ENCODE measurements at regions not wholly inside any gene's neighbourhood (a gene's known extent, or its start where the extent isn't known, plus 50 kb on each side); places are given as distances from the start of the nearest gene placed in this dataset.

GRCh38 chr11:19349340-19350025 lies 108.7 kb upstream of the E2F8 start:
- no peak overlapping the region for H3K9ac ChIP-seq (ENCODE audit: low read depth in 1 of 2, low read length in 2 of 2)
- no peak overlapping the region for H3K27ac ChIP-seq (ENCODE audit: low read depth in 2 of 2, low read length in 2 of 2)
- H3K27me3 ChIP-seq (ENCODE audit: control insufficient read depth in 2 of 2, insufficient read depth in 2 of 2, low read length in 2 of 2) = peaks cover 31 to 39% of the 10 kb centered on the region in 2 donors
- no peaks in the 10 kb centered on the region for H3K9me3 ChIP-seq (ENCODE audit: control insufficient read depth in 2 of 2, low read length in 2 of 2)
- H3K4me1 ChIP-seq (ENCODE audit: control insufficient read depth in 2 of 2, insufficient read depth in 2 of 2, low read length in 2 of 2) = no peaks in the 10 kb centered on the region
- H3K36me3 ChIP-seq (ENCODE audit: control insufficient read depth in 2 of 2, insufficient read depth in 2 of 2, low read length in 2 of 2) = no peaks in the 10 kb centered on the region
- H3K4me3 ChIP-seq (ENCODE audit: low read length in 2 of 2) = no peak overlapping the region

- Histone ChIP-seq H3K27me3 (ENCODE audit: control insufficient read depth in 2 of 2, insufficient read depth in 2 of 2, low read length in 2 of 2) (peaks cover 42 to 48% of the 10 kb centered on the region in 2 donors), H3K9me3 (ENCODE audit: control insufficient read depth in 2 of 2, low read length in 2 of 2) (no peaks in the 10 kb centered on the region), H3K36me3 (ENCODE audit: control insufficient read depth in 2 of 2, insufficient read depth in 2 of 2, low read length in 2 of 2) (no peaks in the 10 kb centered on the region), H3K9ac (ENCODE audit: low read depth in 1 of 2, low read length in 2 of 2) (no peak overlapping the region), H3K27ac (ENCODE audit: low read depth in 2 of 2, low read length in 2 of 2) (no peak overlapping the region), H3K4me1 (ENCODE audit: control insufficient read depth in 2 of 2, insufficient read depth in 2 of 2, low read length in 2 of 2) (no peaks in the 10 kb centered on the region), H3K4me3 (ENCODE audit: low read length in 2 of 2) (no peak overlapping the region)
Measured at GRCh38 chr11:19347911-19348310, 107.2 kb upstream of the E2F8 start.

GRCh38 chr11:19345848-19346681 lies 105.3 kb upstream of the E2F8 start:
- peaks cover 42 to 48% of the 10 kb centered on the region in 2 donors for H3K27me3 ChIP-seq (ENCODE audit: control insufficient read depth in 2 of 2, insufficient read depth in 2 of 2, low read length in 2 of 2)
- H3K36me3 ChIP-seq (ENCODE audit: control insufficient read depth in 2 of 2, insufficient read depth in 2 of 2, low read length in 2 of 2) = no peaks in the 10 kb centered on the region
- peak overlapping the region; percentile 25 to 66 for H3K4me3 ChIP-seq (ENCODE audit: low read length in 2 of 2)
- H3K27ac ChIP-seq (ENCODE audit: low read depth in 2 of 2, low read length in 2 of 2) = no peak overlapping the region
- H3K9ac ChIP-seq (ENCODE audit: low read depth in 1 of 2, low read length in 2 of 2) = no peak overlapping the region
- H3K4me1 ChIP-seq (ENCODE audit: control insufficient read depth in 2 of 2, insufficient read depth in 2 of 2, low read length in 2 of 2) = no peaks in the 10 kb centered on the region
- H3K9me3 ChIP-seq (ENCODE audit: control insufficient read depth in 2 of 2, low read length in 2 of 2) = no peaks in the 10 kb centered on the region

GRCh38 chr11:19345519-19345847 lies 104.7 kb upstream of the E2F8 start:
- Histone ChIP-seq H3K27ac (ENCODE audit: low read depth in 2 of 2, low read length in 2 of 2) (no peak overlapping the region), H3K9ac (ENCODE audit: low read depth in 1 of 2, low read length in 2 of 2) (no peak overlapping the region), H3K4me3 (ENCODE audit: low read length in 2 of 2) (peak overlapping the region; percentile 25 to 66), H3K36me3 (ENCODE audit: control insufficient read depth in 2 of 2, insufficient read depth in 2 of 2, low read length in 2 of 2) (no peaks in the 10 kb centered on the region), H3K27me3 (ENCODE audit: control insufficient read depth in 2 of 2, insufficient read depth in 2 of 2, low read length in 2 of 2) (peaks cover 42 to 46% of the 10 kb centered on the region in 2 donors), H3K9me3 (ENCODE audit: control insufficient read depth in 2 of 2, low read length in 2 of 2) (no peaks in the 10 kb centered on the region), H3K4me1 (ENCODE audit: control insufficient read depth in 2 of 2, insufficient read depth in 2 of 2, low read length in 2 of 2) (no peaks in the 10 kb centered on the region)

GRCh38 chr11:19344661-19345518 lies 104.1 kb upstream of the E2F8 start:
- Histone ChIP-seq H3K27me3 (ENCODE audit: control insufficient read depth in 2 of 2, insufficient read depth in 2 of 2, low read length in 2 of 2) (peaks cover 41 to 45% of the 10 kb centered on the region in 2 donors), H3K9me3 (ENCODE audit: control insufficient read depth in 2 of 2, low read length in 2 of 2) (no peaks in the 10 kb centered on the region), H3K4me1 (ENCODE audit: control insufficient read depth in 2 of 2, insufficient read depth in 2 of 2, low read length in 2 of 2) (no peaks in the 10 kb centered on the region), H3K9ac (ENCODE audit: low read depth in 1 of 2, low read length in 2 of 2) (no peak overlapping the region), H3K27ac (ENCODE audit: low read depth in 2 of 2, low read length in 2 of 2) (no peak overlapping the region), H3K36me3 (ENCODE audit: control insufficient read depth in 2 of 2, insufficient read depth in 2 of 2, low read length in 2 of 2) (no peaks in the 10 kb centered on the region), H3K4me3 (ENCODE audit: low read length in 2 of 2) (peak overlapping the region in 1 of 2 donors; percentile 13)

- Histone ChIP-seq H3K9me3 (ENCODE audit: control insufficient read depth in 2 of 2, low read length in 2 of 2) (no peaks in the 10 kb centered on the region), H3K36me3 (ENCODE audit: control insufficient read depth in 2 of 2, insufficient read depth in 2 of 2, low read length in 2 of 2) (no peaks in the 10 kb centered on the region), H3K4me1 (ENCODE audit: control insufficient read depth in 2 of 2, insufficient read depth in 2 of 2, low read length in 2 of 2) (no peaks in the 10 kb centered on the region), H3K27me3 (ENCODE audit: control insufficient read depth in 2 of 2, insufficient read depth in 2 of 2, low read length in 2 of 2) (peaks cover 30 to 36% of the 10 kb centered on the region in 2 donors), H3K4me3 (ENCODE audit: low read length in 2 of 2) (no peak overlapping the region), H3K9ac (ENCODE audit: low read depth in 1 of 2, low read length in 2 of 2) (no peak overlapping the region), H3K27ac (ENCODE audit: low read depth in 2 of 2, low read length in 2 of 2) (no peak overlapping the region)
Measured at GRCh38 chr11:19342036-19342435, 101.3 kb upstream of the E2F8 start.

GRCh38 chr11:19338375-19338774 lies 97.6 kb upstream of the E2F8 start:
- H3K27me3 ChIP-seq (ENCODE audit: control insufficient read depth in 2 of 2, insufficient read depth in 2 of 2, low read length in 2 of 2) = peaks cover 2 to 11% of the 10 kb centered on the region in 2 donors
- H3K4me1 ChIP-seq (ENCODE audit: control insufficient read depth in 2 of 2, insufficient read depth in 2 of 2, low read length in 2 of 2) = no peaks in the 10 kb centered on the region
- H3K9me3 ChIP-seq (ENCODE audit: control insufficient read depth in 2 of 2, low read length in 2 of 2) = no peaks in the 10 kb centered on the region
- no peaks in the 10 kb centered on the region for H3K36me3 ChIP-seq (ENCODE audit: control insufficient read depth in 2 of 2, insufficient read depth in 2 of 2, low read length in 2 of 2)
- no peak overlapping the region for H3K27ac ChIP-seq (ENCODE audit: low read depth in 2 of 2, low read length in 2 of 2)
- H3K9ac ChIP-seq (ENCODE audit: low read depth in 1 of 2, low read length in 2 of 2) = no peak overlapping the region
- H3K4me3 ChIP-seq (ENCODE audit: low read length in 2 of 2) = no peak overlapping the region

GRCh38 chr11:19337779-19338178 lies 97.0 kb upstream of the E2F8 start:
- peaks cover 0 to 11% of the 10 kb centered on the region in 2 donors for H3K27me3 ChIP-seq (ENCODE audit: control insufficient read depth in 2 of 2, insufficient read depth in 2 of 2, low read length in 2 of 2)
- H3K4me1 ChIP-seq (ENCODE audit: control insufficient read depth in 2 of 2, insufficient read depth in 2 of 2, low read length in 2 of 2) = no peaks in the 10 kb centered on the region
- no peak overlapping the region for H3K9ac ChIP-seq (ENCODE audit: low read depth in 1 of 2, low read length in 2 of 2)
- no peak overlapping the region for H3K27ac ChIP-seq (ENCODE audit: low read depth in 2 of 2, low read length in 2 of 2)
- no peak overlapping the region for H3K4me3 ChIP-seq (ENCODE audit: low read length in 2 of 2)
- H3K36me3 ChIP-seq (ENCODE audit: control insufficient read depth in 2 of 2, insufficient read depth in 2 of 2, low read length in 2 of 2) = no peaks in the 10 kb centered on the region
- no peaks in the 10 kb centered on the region for H3K9me3 ChIP-seq (ENCODE audit: control insufficient read depth in 2 of 2, low read length in 2 of 2)

GRCh38 chr11:19336331-19336730 lies 95.6 kb upstream of the E2F8 start:
- Histone ChIP-seq H3K4me1 (ENCODE audit: control insufficient read depth in 2 of 2, insufficient read depth in 2 of 2, low read length in 2 of 2) (no peaks in the 10 kb centered on the region), H3K27me3 (ENCODE audit: control insufficient read depth in 2 of 2, insufficient read depth in 2 of 2, low read length in 2 of 2) (peaks cover 2 to 11% of the 10 kb centered on the region in 2 donors), H3K9ac (ENCODE audit: low read depth in 1 of 2, low read length in 2 of 2) (no peak overlapping the region), H3K27ac (ENCODE audit: low read depth in 2 of 2, low read length in 2 of 2) (no peak overlapping the region), H3K36me3 (ENCODE audit: control insufficient read depth in 2 of 2, insufficient read depth in 2 of 2, low read length in 2 of 2) (no peaks in the 10 kb centered on the region), H3K9me3 (ENCODE audit: control insufficient read depth in 2 of 2, low read length in 2 of 2) (no peaks in the 10 kb centered on the region), H3K4me3 (ENCODE audit: low read length in 2 of 2) (no peak overlapping the region)

GRCh38 chr11:19332476-19332875 lies 91.7 kb upstream of the E2F8 start:
- H3K36me3 ChIP-seq (ENCODE audit: control insufficient read depth in 2 of 2, insufficient read depth in 2 of 2, low read length in 2 of 2) = no peaks in the 10 kb centered on the region
- no peaks in the 10 kb centered on the region for H3K4me1 ChIP-seq (ENCODE audit: control insufficient read depth in 2 of 2, insufficient read depth in 2 of 2, low read length in 2 of 2)
- peaks cover 2% of the 10 kb centered on the region in 2 donors for H3K27me3 ChIP-seq (ENCODE audit: control insufficient read depth in 2 of 2, insufficient read depth in 2 of 2, low read length in 2 of 2)
- H3K9me3 ChIP-seq (ENCODE audit: control insufficient read depth in 2 of 2, low read length in 2 of 2) = no peaks in the 10 kb centered on the region
- H3K27ac ChIP-seq (ENCODE audit: low read depth in 2 of 2, low read length in 2 of 2) = no peak overlapping the region
- H3K4me3 ChIP-seq (ENCODE audit: low read length in 2 of 2) = no peak overlapping the region
- H3K9ac ChIP-seq (ENCODE audit: low read depth in 1 of 2, low read length in 2 of 2) = no peak overlapping the region
